Mesenchymal stem cell (in vitro differentiated cells and primary cell): ENCODE measurements at regions not wholly inside any gene's neighbourhood (a gene's known extent, or its start where the extent isn't known, plus 50 kb on each side); places are given as distances from the start of the nearest gene placed in this dataset.

ENCODE experiments used
- DNase-seq: peaks from one replicate; pipeline ENCODE4 v3.0.0-alpha.2; 2013
- H2AFZ ChIP-seq: one replicate; pipeline ENCODE4 v1.6.1; 2013; ENCODE audit warnings: low read depth, mild to moderate bottlenecking, control low read depth, inconsistent platforms, low read length, moderate library complexity
- H2AK5ac ChIP-seq: 2 replicates; pipeline ENCODE4 v1.6.1; 2013; ENCODE audit warnings: low read length, moderate library complexity, mild to moderate bottlenecking, inconsistent platforms; ENCODE audit not compliant: severe bottlenecking
- H2BK120ac ChIP-seq: one replicate; pipeline ENCODE4 v1.6.1; 2013; ENCODE audit warnings: low read depth, mild to moderate bottlenecking, inconsistent platforms, low read length, moderate library complexity
- H2BK12ac ChIP-seq, 2 experiments: one replicate each; pipeline ENCODE4 v1.6.1; 2013; ENCODE audit warnings: inconsistent platforms in 2 of 2, low read length in 2 of 2, mild to moderate bottlenecking in 2 of 2, moderate library complexity in 2 of 2, control low read depth in 1 of 2
- H2BK15ac ChIP-seq: one replicate; pipeline ENCODE4 v1.6.1; 2013; ENCODE audit warnings: mild to moderate bottlenecking, low read depth, inconsistent platforms; ENCODE audit not compliant: poor library complexity, severe bottlenecking
- H2BK5ac ChIP-seq: 2 replicates; pipeline ENCODE4 v1.6.1; 2013; ENCODE audit warnings: low read depth, mild to moderate bottlenecking, low read length, control low read depth, inconsistent platforms; ENCODE audit not compliant: poor library complexity, severe bottlenecking
- H3K14ac ChIP-seq, 2 experiments: one replicate each; pipeline ENCODE4 v1.6.1; 2013; ENCODE audit warnings: inconsistent platforms in 2 of 2, low read length in 2 of 2, control low read depth in 1 of 2, mild to moderate bottlenecking in 1 of 2, moderate library complexity in 1 of 2
- H3K18ac ChIP-seq, 2 experiments: one replicate each; pipeline ENCODE4 v1.6.1; 2013; ENCODE audit warnings: inconsistent platforms in 2 of 2, low read length in 2 of 2, control low read depth in 1 of 2, low read depth in 1 of 2, mild to moderate bottlenecking in 1 of 2
- H3K23ac ChIP-seq, 2 experiments: one replicate each; pipeline ENCODE4 v1.6.1; 2013; ENCODE audit warnings: inconsistent platforms in 2 of 2, low read length in 2 of 2, mild to moderate bottlenecking in 2 of 2, moderate library complexity in 2 of 2, control low read depth in 1 of 2
- H3K27ac ChIP-seq: 2 replicates; pipeline ENCODE4 v1.5.1; 2013; ENCODE audit warnings: mild to moderate bottlenecking, moderate library complexity, low read length, control low read depth, inconsistent platforms; ENCODE audit not compliant: poor library complexity, severe bottlenecking
- H3K27me3 ChIP-seq, 2 experiments: 2 replicates each; pipeline versions ENCODE4 v1.6.1 to v1.7.0; 2013; ENCODE audit warnings: low read length in 2 of 2, mild to moderate bottlenecking in 2 of 2, moderate library complexity in 2 of 2, control low read depth in 1 of 2, inconsistent platforms in 1 of 2; ENCODE audit not compliant: control insufficient read depth in 1 of 2, insufficient read depth in 1 of 2
- H3K36me3 ChIP-seq, 2 experiments: 2 replicates each; pipeline versions ENCODE4 v1.6.1 to v1.7.0; 2013; ENCODE audit warnings: low read length in 2 of 2, control low read depth in 1 of 2, inconsistent platforms in 1 of 2, low read depth in 1 of 2, mild to moderate bottlenecking in 1 of 2; ENCODE audit not compliant: insufficient read depth in 2 of 2, control insufficient read depth in 1 of 2
- H3K4ac ChIP-seq, 2 experiments: one replicate each; pipeline ENCODE4 v1.6.1; 2013; ENCODE audit warnings: inconsistent platforms in 2 of 2, low read length in 2 of 2, mild to moderate bottlenecking in 2 of 2, moderate library complexity in 2 of 2, control low read depth in 1 of 2, low read depth in 1 of 2
- H3K4me1 ChIP-seq: 2 replicates; pipeline ENCODE4 v1.6.1; 2013; ENCODE audit warnings: low read depth, low read length, control low read depth; ENCODE audit not compliant: control insufficient read depth, insufficient read depth
- H3K4me2 ChIP-seq: 2 replicates; pipeline ENCODE4 v1.6.1; 2013; ENCODE audit warnings: low read length, mild to moderate bottlenecking, inconsistent platforms; ENCODE audit not compliant: poor library complexity, severe bottlenecking
- H3K4me3 ChIP-seq, 2 experiments: 2 replicates each; pipeline versions ENCODE4 v1.5.1 to v1.7.0; 2013; ENCODE audit warnings: low read length in 2 of 2, mild to moderate bottlenecking in 2 of 2, control low read depth in 1 of 2, low read depth in 1 of 2; ENCODE audit not compliant: insufficient read depth in 1 of 2
- H3K79me1 ChIP-seq: replicated peaks from 2 replicates; pipeline ENCODE4 v1.6.1; 2013; ENCODE audit warnings: mild to moderate bottlenecking, control low read depth, low read length, inconsistent platforms; ENCODE audit not compliant: poor library complexity, severe bottlenecking
- H3K9ac ChIP-seq: 2 replicates; pipeline ENCODE4 v1.7.0; 2013; ENCODE audit warnings: mild to moderate bottlenecking, low read length, moderate library complexity
- H3K9me3 ChIP-seq: 2 replicates; pipeline ENCODE4 v1.7.0; 2013; ENCODE audit warnings: mild to moderate bottlenecking, low read length; ENCODE audit not compliant: control insufficient read depth
- H4K8ac ChIP-seq: one replicate; pipeline ENCODE4 v1.6.1; 2013; ENCODE audit warnings: inconsistent platforms, mild to moderate bottlenecking, low read length, moderate library complexity
- H4K91ac ChIP-seq: one replicate; pipeline ENCODE4 v1.6.1; 2013; ENCODE audit warnings: mild to moderate bottlenecking, low read length, inconsistent platforms
- WGBS: methylation state at CpG from one replicate; pipeline ENCODE4 v1.1.7; 2013; ENCODE audit warnings: mixed read lengths; 5-methylcytosine and 5-hydroxymethylcytosine counted together

DNA sequence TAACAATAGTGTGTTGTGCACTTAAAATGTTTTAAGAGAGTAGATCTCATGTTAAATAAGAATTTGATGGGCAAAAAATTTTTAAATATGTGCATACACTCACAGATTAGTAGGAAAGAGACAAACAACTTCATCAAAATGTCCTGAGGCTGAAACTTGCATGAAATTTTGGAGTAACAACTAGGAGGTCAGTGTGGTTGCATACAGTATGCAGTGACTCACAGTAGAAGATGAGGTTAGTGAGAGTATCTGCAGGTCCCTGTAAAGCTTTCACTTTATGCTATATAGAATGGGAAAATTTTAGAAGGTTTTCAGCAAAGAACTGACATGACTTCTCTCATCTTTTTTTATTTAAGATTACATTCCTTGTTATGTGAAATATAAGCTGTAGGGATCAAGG is 453.1 kb upstream of the KLHL4 start:
- H3K27me3 ChIP-seq: no peaks in the 10 kb centered on the region
- DNase-seq: no peak
- no peak overlapping the region for H2BK15ac ChIP-seq
- H3K27ac ChIP-seq: no peak overlapping the region
- H3K4me1 ChIP-seq: no peaks in the 10 kb centered on the region
- H3K9me3 ChIP-seq: no peaks in the 10 kb centered on the region
- H4K91ac ChIP-seq: no peak overlapping the region
- no peak overlapping the region for H3K4ac ChIP-seq
- H2AFZ ChIP-seq: no peak overlapping the region
- H3K79me1 ChIP-seq: no peaks in the 10 kb centered on the region
- H2AK5ac ChIP-seq: no peak overlapping the region
- no peak overlapping the region for H3K23ac ChIP-seq
- H4K8ac ChIP-seq: no peak overlapping the region
- no peak overlapping the region for H3K14ac ChIP-seq
- H3K4me2 ChIP-seq: no peak overlapping the region
- H2BK120ac ChIP-seq: no peak overlapping the region
- H2BK12ac ChIP-seq: no peak overlapping the region
- H3K4me3 ChIP-seq: no peak overlapping the region
- H2BK5ac ChIP-seq: no peak overlapping the region
- no peak overlapping the region for H3K9ac ChIP-seq
- H3K18ac ChIP-seq: no peak overlapping the region
- no peaks in the 10 kb centered on the region for H3K36me3 ChIP-seq

DNA sequence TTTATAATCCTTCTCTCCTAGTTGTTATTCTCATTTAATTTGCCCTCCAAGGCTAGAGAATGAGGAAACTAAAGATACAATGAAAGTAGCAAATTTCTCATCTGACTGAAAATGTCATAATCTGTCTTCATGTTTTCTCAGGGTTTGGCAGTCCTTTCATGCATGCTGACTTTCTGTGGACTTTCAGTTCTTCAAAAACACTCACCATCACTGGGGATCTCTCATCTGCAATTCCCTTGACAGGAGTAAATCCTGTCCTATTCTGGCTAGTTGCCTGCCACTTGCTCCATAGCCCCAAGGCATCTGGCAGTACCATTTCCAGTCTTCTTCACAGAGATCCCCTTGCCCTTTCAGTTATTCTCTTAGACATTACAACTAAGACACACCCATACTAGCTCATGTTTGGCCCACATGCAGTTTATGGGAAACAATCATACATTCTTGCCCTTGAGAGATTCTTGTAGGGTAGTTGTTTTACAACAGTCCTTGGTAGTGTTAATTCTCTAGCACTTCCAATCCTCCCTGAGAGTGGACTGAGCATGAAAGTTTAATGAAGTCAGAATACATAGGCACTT is 449.7 kb upstream of the KLHL4 start:
- no peak overlapping the region for H4K91ac ChIP-seq
- H3K9ac ChIP-seq: no peak overlapping the region
- H3K9me3 ChIP-seq: no peaks in the 10 kb centered on the region
- H3K18ac ChIP-seq: no peak overlapping the region
- H3K23ac ChIP-seq: no peak overlapping the region
- no peak overlapping the region for H2BK5ac ChIP-seq
- H3K4me2 ChIP-seq: no peak overlapping the region
- H3K4ac ChIP-seq: no peak overlapping the region
- DNase-seq: no peak
- H4K8ac ChIP-seq: no peak overlapping the region
- H3K14ac ChIP-seq: no peak overlapping the region
- H2AK5ac ChIP-seq: no peak overlapping the region
- no peaks in the 10 kb centered on the region for H3K4me1 ChIP-seq
- H3K79me1 ChIP-seq: no peaks in the 10 kb centered on the region
- H3K27ac ChIP-seq: no peak overlapping the region
- H2BK120ac ChIP-seq: no peak overlapping the region
- H3K4me3 ChIP-seq: no peak overlapping the region
- no peak overlapping the region for H2AFZ ChIP-seq
- H2BK12ac ChIP-seq: no peak overlapping the region
- H2BK15ac ChIP-seq: no peak overlapping the region
- no peaks in the 10 kb centered on the region for H3K36me3 ChIP-seq
- no peaks in the 10 kb centered on the region for H3K27me3 ChIP-seq

GRCh38 chrX:87078231-87078630 is 439.4 kb upstream of the KLHL4 start:
- H2AFZ ChIP-seq: no peak overlapping the region
- H2AK5ac ChIP-seq: no peak overlapping the region
- H4K91ac ChIP-seq: no peak overlapping the region
- H3K4me1 ChIP-seq: no peaks in the 10 kb centered on the region
- H2BK5ac ChIP-seq: no peak overlapping the region
- no CpG with 5 or more reads among the region's 5 CpGs for WGBS
- H3K9ac ChIP-seq: no peak overlapping the region
- no peak overlapping the region for H3K27ac ChIP-seq
- no peaks in the 10 kb centered on the region for H3K9me3 ChIP-seq
- H3K4ac ChIP-seq: no peak overlapping the region
- no peak overlapping the region for H2BK12ac ChIP-seq
- H4K8ac ChIP-seq: no peak overlapping the region
- H2BK120ac ChIP-seq: no peak overlapping the region
- H3K18ac ChIP-seq: no peak overlapping the region
- no peak for DNase-seq
- H3K4me3 ChIP-seq: no peak overlapping the region
- H3K79me1 ChIP-seq: no peaks in the 10 kb centered on the region
- no peaks in the 10 kb centered on the region for H3K27me3 ChIP-seq
- H3K14ac ChIP-seq: no peak overlapping the region
- no peaks in the 10 kb centered on the region for H3K36me3 ChIP-seq
- H3K23ac ChIP-seq: no peak overlapping the region
- no peak overlapping the region for H3K4me2 ChIP-seq
- H2BK15ac ChIP-seq: no peak overlapping the region

DNA sequence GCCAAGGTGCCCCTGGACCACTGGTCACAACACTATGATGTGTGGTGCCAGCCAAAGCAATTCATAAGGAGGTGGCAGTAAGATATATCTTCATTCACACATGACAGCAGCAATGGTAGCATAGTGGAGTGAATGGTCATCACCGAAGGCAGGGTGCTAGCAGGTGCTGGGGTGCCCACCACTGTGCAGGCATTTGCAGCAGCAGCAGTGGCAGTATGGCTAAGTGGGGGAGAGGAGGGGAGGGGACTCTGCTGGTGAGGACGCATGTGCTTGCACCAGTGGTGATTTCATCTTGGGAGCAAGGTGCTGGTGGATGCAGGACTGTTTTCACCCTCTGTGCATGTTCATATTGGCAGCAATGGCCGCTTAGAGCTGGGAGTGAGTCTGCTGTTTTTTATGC is 419.1 kb upstream of the KLHL4 start:
- Histone ChIP-seq H3K14ac (no peak overlapping the region), H3K23ac (no peak overlapping the region), H3K9ac (no peak overlapping the region), H2BK15ac (no peak overlapping the region), H2BK120ac (no peak overlapping the region), H3K4me2 (no peak overlapping the region), H2BK5ac (no peak overlapping the region), H2BK12ac (no peak overlapping the region), H3K27ac (no peak overlapping the region), H3K18ac (no peak overlapping the region), H4K91ac (no peak overlapping the region), H3K4me1 (no peaks in the 10 kb centered on the region), H3K4me3 (no peak overlapping the region), H3K9me3 (no peaks in the 10 kb centered on the region), H4K8ac (no peak overlapping the region), H2AFZ (no peak overlapping the region), H2AK5ac (no peak overlapping the region), H3K4ac (no peak overlapping the region), H3K36me3 (no peaks in the 10 kb centered on the region), H3K27me3 (no peaks in the 10 kb centered on the region), H3K79me1 (no peaks in the 10 kb centered on the region)
- no peak for DNase-seq
- WGBS: 74% methylated on average over 3 of the region's 3 CpGs
